ENCODE measurements at regions not wholly inside any gene's neighbourhood (a gene's known extent, or its start where the extent isn't known, plus 50 kb on each side); places are given as distances from the start of the nearest gene placed in this dataset.

- Histone ChIP-seq H3K4me3 (no peak overlapping the region), H3K36me3 (no peaks in the 10 kb centered on the region), H3K27me3 (no peaks in the 10 kb centered on the region), H3K27ac (no peak overlapping the region), H3K9me3 (no peaks in the 10 kb centered on the region), H3K4me1 (no peaks in the 10 kb centered on the region)
- intact Hi-C loops (cut with DNase I; ENCODE audit: low total_unique reads) (no loop called here), in situ Hi-C loops (cut with MboI; ENCODE audit: low sequenced_read_pairs in 4 of 4) (no loop called here)
- no peak for ATAC-seq
- no peak for TF ChIP-seq CTCF (IDR thresholded peaks at IDR 0.05 in 4 of 5, conservative IDR thresholded peaks at IDR 0.05 in 1 of 5)
- no peak for TF ChIP-seq POLR2A (IDR thresholded peaks at IDR 0.05)
- DNase-seq: no peak
These were observed 263.8 kb upstream of the CDIN1 start for GRCh38 chr15:36315649-36316048.

GRCh38 chr15:36323615-36324014, 255.8 kb upstream of the CDIN1 start:
- in situ Hi-C loops (cut with MboI; ENCODE audit: low sequenced_read_pairs in 4 of 4): no loop called here
- H3K36me3 ChIP-seq: no peaks in the 10 kb centered on the region
- H3K27ac ChIP-seq: no peak overlapping the region
- intact Hi-C loops (cut with DNase I; ENCODE audit: low total_unique reads): no loop called here
- no peak overlapping the region for H3K4me3 ChIP-seq
- no peak for ATAC-seq
- no peaks in the 10 kb centered on the region for H3K27me3 ChIP-seq
- TF ChIP-seq CTCF (IDR thresholded peaks at IDR 0.05 in 4 of 5, conservative IDR thresholded peaks at IDR 0.05 in 1 of 5) (no peak), POLR2A (IDR thresholded peaks at IDR 0.05) (no peak)
- no peaks in the 10 kb centered on the region for H3K9me3 ChIP-seq
- no peak for DNase-seq
- no peaks in the 10 kb centered on the region for H3K4me1 ChIP-seq

GRCh38 chr15:36325206-36325605, 254.2 kb upstream of the CDIN1 start:
- in situ Hi-C loops (cut with MboI; ENCODE audit: low sequenced_read_pairs in 4 of 4): no loop called here
- Histone ChIP-seq H3K4me1 (no peaks in the 10 kb centered on the region), H3K4me3 (no peak overlapping the region), H3K36me3 (no peaks in the 10 kb centered on the region), H3K27me3 (no peaks in the 10 kb centered on the region), H3K9me3 (no peaks in the 10 kb centered on the region), H3K27ac (no peak overlapping the region)
- DNase-seq: no peak
- no peak for TF ChIP-seq CTCF (IDR thresholded peaks at IDR 0.05 in 4 of 5, conservative IDR thresholded peaks at IDR 0.05 in 1 of 5)
- no peak for TF ChIP-seq POLR2A (IDR thresholded peaks at IDR 0.05)
- intact Hi-C loops (cut with DNase I; ENCODE audit: low total_unique reads): no loop called here
- ATAC-seq: no peak

- in situ Hi-C loops (cut with MboI; ENCODE audit: low sequenced_read_pairs in 4 of 4) (no loop called here), intact Hi-C loops (cut with DNase I; ENCODE audit: low total_unique reads) (no loop called here)
- Histone ChIP-seq H3K9me3 (no peaks in the 10 kb centered on the region), H3K27ac (no peak overlapping the region), H3K36me3 (no peaks in the 10 kb centered on the region), H3K4me1 (no peaks in the 10 kb centered on the region), H3K4me3 (no peak overlapping the region), H3K27me3 (no peaks in the 10 kb centered on the region)
- TF ChIP-seq POLR2A (IDR thresholded peaks at IDR 0.05): no peak
- TF ChIP-seq CTCF (IDR thresholded peaks at IDR 0.05 in 4 of 5, conservative IDR thresholded peaks at IDR 0.05 in 1 of 5): no peak
- no peak for ATAC-seq
- DNase-seq: no peak
These were observed 249.8 kb upstream of the CDIN1 start for GRCh38 chr15:36329592-36329991.

- no peaks in the 10 kb centered on the region for H3K9me3 ChIP-seq
- intact Hi-C loops (cut with DNase I; ENCODE audit: low total_unique reads) (no loop called here), in situ Hi-C loops (cut with MboI; ENCODE audit: low sequenced_read_pairs in 4 of 4) (no loop called here)
- ATAC-seq (no peak), DNase-seq (no peak)
- no peak for TF ChIP-seq POLR2A (IDR thresholded peaks at IDR 0.05)
- no peak for TF ChIP-seq CTCF (IDR thresholded peaks at IDR 0.05 in 4 of 5, conservative IDR thresholded peaks at IDR 0.05 in 1 of 5)
- H3K27me3 ChIP-seq: no peaks in the 10 kb centered on the region
- H3K4me3 ChIP-seq: no peak overlapping the region
- no peak overlapping the region for H3K27ac ChIP-seq
- no peaks in the 10 kb centered on the region for H3K36me3 ChIP-seq
- H3K4me1 ChIP-seq: no peaks in the 10 kb centered on the region
These were observed 248.8 kb upstream of the CDIN1 start for GRCh38 chr15:36330598-36330997.
